ENCODE measurements at regions not wholly inside any gene's neighbourhood (a gene's known extent, or its start where the extent isn't known, plus 50 kb on each side); places are given as distances from the start of the nearest gene placed in this dataset.

GRCh38 chr4:127559981-127560380 is 72.8 kb upstream of the INTU start:
- H3K36me3 ChIP-seq = no peaks in the 10 kb centered on the region
- DNase-seq = no peak
- H3K4me3 ChIP-seq = no peak overlapping the region
- no peaks in the 10 kb centered on the region for H3K9me3 ChIP-seq (replicated peaks)
- no peaks in the 10 kb centered on the region for H3K27me3 ChIP-seq
- H3K4me1 ChIP-seq = no peaks in the 10 kb centered on the region
- no peak overlapping the region for H3K27ac ChIP-seq

- Histone ChIP-seq H3K36me3 (no peaks in the 10 kb centered on the region), H3K27me3 (no peaks in the 10 kb centered on the region), H3K9me3 (replicated peaks) (no peaks in the 10 kb centered on the region), H3K27ac (no peak overlapping the region), H3K4me3 (no peak overlapping the region), H3K4me1 (no peaks in the 10 kb centered on the region)
- no peak for DNase-seq
Measured at GRCh38 chr4:127560755-127561154, 72.0 kb upstream of the INTU start.

GRCh38 chr4:127574643-127575042 is 58.1 kb upstream of the INTU start:
- no peak overlapping the region for H3K27ac ChIP-seq
- DNase-seq = no peak
- H3K4me1 ChIP-seq = peaks cover 7% of the 10 kb centered on the region; the same call in 1 of the 2 replicates
- H3K36me3 ChIP-seq = no peaks in the 10 kb centered on the region
- no peaks in the 10 kb centered on the region for H3K27me3 ChIP-seq
- H3K4me3 ChIP-seq = no peak overlapping the region
- H3K9me3 ChIP-seq (replicated peaks) = no peaks in the 10 kb centered on the region

GRCh38 chr4:127575888-127576287 is 56.9 kb upstream of the INTU start:
- DNase-seq = no peak
- Histone ChIP-seq H3K36me3 (no peaks in the 10 kb centered on the region), H3K27ac (no peak overlapping the region), H3K27me3 (no peaks in the 10 kb centered on the region), H3K9me3 (replicated peaks) (no peaks in the 10 kb centered on the region), H3K4me3 (no peak overlapping the region), H3K4me1 (peaks cover 7% of the 10 kb centered on the region; the same call in 1 of the 2 replicates)

GRCh38 chr4:127578491-127578890 is 54.3 kb upstream of the INTU start:
- no peaks in the 10 kb centered on the region for H3K36me3 ChIP-seq
- no peak overlapping the region for H3K4me3 ChIP-seq
- H3K4me1 ChIP-seq = peaks cover 7% of the 10 kb centered on the region; the same call in 1 of the 2 replicates
- DNase-seq = no peak
- no peak overlapping the region for H3K27ac ChIP-seq
- no peaks in the 10 kb centered on the region for H3K9me3 ChIP-seq (replicated peaks)
- H3K27me3 ChIP-seq = no peaks in the 10 kb centered on the region

GRCh38 chr4:127578967-127579366 is 53.8 kb upstream of the INTU start:
- DNase-seq = no peak
- no peaks in the 10 kb centered on the region for H3K36me3 ChIP-seq
- no peak overlapping the region for H3K27ac ChIP-seq
- no peaks in the 10 kb centered on the region for H3K9me3 ChIP-seq (replicated peaks)
- peaks cover 7% of the 10 kb centered on the region; the same call in 1 of the 2 replicates for H3K4me1 ChIP-seq
- no peaks in the 10 kb centered on the region for H3K27me3 ChIP-seq
- no peak overlapping the region for H3K4me3 ChIP-seq

GRCh38 chr4:127579821-127580220 is 52.9 kb upstream of the INTU start:
- Histone ChIP-seq H3K36me3 (no peaks in the 10 kb centered on the region), H3K27me3 (no peaks in the 10 kb centered on the region), H3K4me3 (no peak overlapping the region), H3K27ac (no peak overlapping the region), H3K9me3 (replicated peaks) (no peaks in the 10 kb centered on the region), H3K4me1 (peaks cover 7% of the 10 kb centered on the region; the same call in 1 of the 2 replicates)
- no peak for DNase-seq

GRCh38 chr4:127580300-127580699 is 52.5 kb upstream of the INTU start:
- no peak overlapping the region for H3K4me3 ChIP-seq
- no peaks in the 10 kb centered on the region for H3K9me3 ChIP-seq (replicated peaks)
- no peak overlapping the region for H3K27ac ChIP-seq
- H3K27me3 ChIP-seq = no peaks in the 10 kb centered on the region
- no peaks in the 10 kb centered on the region for H3K36me3 ChIP-seq
- no peak for DNase-seq
- H3K4me1 ChIP-seq = peaks cover 7% of the 10 kb centered on the region; the same call in 1 of the 2 replicates

GRCh38 chr4:127580891-127581290 is 51.9 kb upstream of the INTU start:
- Histone ChIP-seq H3K27me3 (no peaks in the 10 kb centered on the region), H3K4me1 (peaks cover 7% of the 10 kb centered on the region; the same call in 1 of the 2 replicates), H3K4me3 (no peak overlapping the region), H3K9me3 (replicated peaks) (no peaks in the 10 kb centered on the region), H3K27ac (no peak overlapping the region), H3K36me3 (no peaks in the 10 kb centered on the region)
- DNase-seq = no peak

All from SJCRH30 (cell line).